ENCODE measurements at regions not wholly inside any gene's neighbourhood (a gene's known extent, or its start where the extent isn't known, plus 50 kb on each side); places are given as distances from the start of the nearest gene placed in this dataset.

DNA sequence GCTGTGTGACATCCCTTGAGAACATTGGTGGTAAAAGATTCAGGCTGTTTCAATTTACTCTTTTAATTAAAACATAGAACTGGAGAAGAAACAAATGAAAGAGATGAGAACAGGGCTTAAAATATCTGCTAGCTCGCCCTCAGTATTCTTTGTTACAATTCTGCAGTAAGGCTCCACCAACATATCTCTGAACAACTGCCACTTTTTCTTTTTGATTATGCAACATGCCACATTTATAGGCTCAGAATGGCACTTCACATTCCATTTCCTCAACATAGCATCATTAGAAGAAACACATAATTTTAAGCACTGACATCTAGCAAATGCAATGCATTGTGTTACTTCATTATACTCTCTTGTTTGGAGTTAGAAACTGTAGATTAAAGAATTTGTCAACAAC is 1315.2 kb downstream of the LRFN5 start:
- H3K27ac ChIP-seq (ENCODE audit: low read depth, low read length, poor library complexity, severe bottlenecking) = no peak overlapping the region
- no peak overlapping the region for H3K4me3 ChIP-seq (ENCODE audit: low read depth, low read length, poor library complexity, severe bottlenecking)
- no peak for DNase-seq (ENCODE audit: low spot score)
- H3K36me3 ChIP-seq (ENCODE audit: insufficient read depth, low read length, poor library complexity, severe bottlenecking) = no peaks in the 10 kb centered on the region
- H3K4me1 ChIP-seq (ENCODE audit: insufficient read depth, low read length, poor library complexity, severe bottlenecking) = no peaks in the 10 kb centered on the region
- ChIA-PET POLR2A (ENCODE audit: low non-redundant PET) (no interaction called here), CTCF (no interaction called here)
- no TSS peak for BruUV-seq (replicated peaks)
- intact Hi-C loops (cut with micrococcal nuclease; ENCODE audit: unreplicated experiment) = no loop called here
- no peak for TF ChIP-seq EZH2 (IDR thresholded peaks at IDR 0.05; ENCODE audit: borderline replicate concordance, low read depth, low read length, poor library complexity, severe bottlenecking)
- TF ChIP-seq, protein P1, sequence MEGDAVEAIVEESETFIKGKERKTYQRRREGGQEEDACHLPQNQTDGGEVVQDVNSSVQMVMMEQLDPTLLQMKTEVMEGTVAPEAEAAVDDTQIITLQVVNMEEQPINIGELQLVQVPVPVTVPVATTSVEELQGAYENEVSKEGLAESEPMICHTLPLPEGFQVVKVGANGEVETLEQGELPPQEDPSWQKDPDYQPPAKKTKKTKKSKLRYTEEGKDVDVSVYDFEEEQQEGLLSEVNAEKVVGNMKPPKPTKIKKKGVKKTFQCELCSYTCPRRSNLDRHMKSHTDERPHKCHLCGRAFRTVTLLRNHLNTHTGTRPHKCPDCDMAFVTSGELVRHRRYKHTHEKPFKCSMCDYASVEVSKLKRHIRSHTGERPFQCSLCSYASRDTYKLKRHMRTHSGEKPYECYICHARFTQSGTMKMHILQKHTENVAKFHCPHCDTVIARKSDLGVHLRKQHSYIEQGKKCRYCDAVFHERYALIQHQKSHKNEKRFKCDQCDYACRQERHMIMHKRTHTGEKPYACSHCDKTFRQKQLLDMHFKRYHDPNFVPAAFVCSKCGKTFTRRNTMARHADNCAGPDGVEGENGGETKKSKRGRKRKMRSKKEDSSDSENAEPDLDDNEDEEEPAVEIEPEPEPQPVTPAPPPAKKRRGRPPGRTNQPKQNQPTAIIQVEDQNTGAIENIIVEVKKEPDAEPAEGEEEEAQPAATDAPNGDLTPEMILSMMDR (conservative IDR thresholded peaks at IDR 0.05; ENCODE audit: low read depth, low read length) = no peak
- no peaks in the 10 kb centered on the region for H3K27me3 ChIP-seq (replicated peaks; ENCODE audit: insufficient read depth, low read depth, low read length, poor library complexity)
- no peaks in the 10 kb centered on the region for H3K9me3 ChIP-seq (ENCODE audit: low read depth, low read length, poor library complexity, severe bottlenecking)

DNA sequence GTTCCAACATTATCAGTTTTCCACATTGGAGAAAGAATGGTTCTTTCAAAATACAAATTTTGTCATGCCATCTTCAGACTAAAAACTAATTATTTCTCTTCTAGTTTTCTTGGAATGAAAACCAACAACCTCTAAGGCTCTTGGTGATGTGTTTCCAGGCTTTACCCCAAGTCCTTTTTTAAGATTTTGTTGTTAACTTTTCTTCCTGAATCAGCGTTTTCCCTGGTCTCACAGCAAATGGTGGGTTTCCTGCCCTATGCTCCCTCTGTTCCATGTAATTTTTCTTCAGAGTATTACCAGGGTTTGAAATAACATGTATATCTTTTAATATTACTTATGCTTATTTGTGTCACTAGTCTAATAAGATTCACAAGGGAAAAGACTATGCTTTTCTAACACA is 1311.9 kb downstream of the LRFN5 start:
- intact Hi-C loops (cut with micrococcal nuclease; ENCODE audit: unreplicated experiment) = no loop called here
- DNase-seq (ENCODE audit: low spot score) = no peak
- no peaks in the 10 kb centered on the region for H3K27me3 ChIP-seq (replicated peaks; ENCODE audit: insufficient read depth, low read depth, low read length, poor library complexity)
- H3K27ac ChIP-seq (ENCODE audit: low read depth, low read length, poor library complexity, severe bottlenecking) = no peak overlapping the region
- TF ChIP-seq, protein P1 (conservative IDR thresholded peaks at IDR 0.05; ENCODE audit: low read depth, low read length) = no peak
- TF ChIP-seq EZH2 (IDR thresholded peaks at IDR 0.05; ENCODE audit: borderline replicate concordance, low read depth, low read length, poor library complexity, severe bottlenecking) = no peak
- BruUV-seq (replicated peaks) = no TSS peak
- H3K9me3 ChIP-seq (ENCODE audit: low read depth, low read length, poor library complexity, severe bottlenecking) = no peaks in the 10 kb centered on the region
- H3K4me1 ChIP-seq (ENCODE audit: insufficient read depth, low read length, poor library complexity, severe bottlenecking) = no peaks in the 10 kb centered on the region
- ChIA-PET CTCF (no interaction called here), POLR2A (ENCODE audit: low non-redundant PET) (no interaction called here)
- H3K4me3 ChIP-seq (ENCODE audit: low read depth, low read length, poor library complexity, severe bottlenecking) = no peak overlapping the region
- no peaks in the 10 kb centered on the region for H3K36me3 ChIP-seq (ENCODE audit: insufficient read depth, low read length, poor library complexity, severe bottlenecking)

GRCh38 chr14:42911642-42912041 is 1305.0 kb downstream of the LRFN5 start:
- no peaks in the 10 kb centered on the region for H3K4me1 ChIP-seq (ENCODE audit: insufficient read depth, low read length, poor library complexity, severe bottlenecking)
- no peak overlapping the region for H3K27ac ChIP-seq (ENCODE audit: low read depth, low read length, poor library complexity, severe bottlenecking)
- DNase-seq (ENCODE audit: low spot score) = peak; percentile 4
- no peaks in the 10 kb centered on the region for H3K9me3 ChIP-seq (ENCODE audit: low read depth, low read length, poor library complexity, severe bottlenecking)
- intact Hi-C loops (cut with micrococcal nuclease; ENCODE audit: unreplicated experiment) = no loop called here
- H3K36me3 ChIP-seq (ENCODE audit: insufficient read depth, low read length, poor library complexity, severe bottlenecking) = no peaks in the 10 kb centered on the region
- H3K4me3 ChIP-seq (ENCODE audit: low read depth, low read length, poor library complexity, severe bottlenecking) = no peak overlapping the region
- POLR2A ChIA-PET (ENCODE audit: low non-redundant PET) = no interaction called here
- TF ChIP-seq, protein P1 (conservative IDR thresholded peaks at IDR 0.05; ENCODE audit: low read depth, low read length) = peak; percentile 31; the same call in 1 of the 2 replicates
- no peak for TF ChIP-seq EZH2 (IDR thresholded peaks at IDR 0.05; ENCODE audit: borderline replicate concordance, low read depth, low read length, poor library complexity, severe bottlenecking)
- BruUV-seq (replicated peaks) = no TSS peak
- no peaks in the 10 kb centered on the region for H3K27me3 ChIP-seq (replicated peaks; ENCODE audit: insufficient read depth, low read depth, low read length, poor library complexity)
- CTCF ChIA-PET = no interaction called here
